Ishikawa (cell line): ENCODE measurements at regions not wholly inside any gene's neighbourhood (a gene's known extent, or its start where the extent isn't known, plus 50 kb on each side); places are given as distances from the start of the nearest gene placed in this dataset.

ENCODE experiments used
- CREB1 ChIP-seq: IDR thresholded peaks from 2 replicates; pipeline ENCODE4 v1.6.1; 2012; ENCODE audit warnings: low read depth
- EP300 ChIP-seq: IDR thresholded peaks from 2 replicates; pipeline ENCODE4 v1.6.1; 2012; ENCODE audit warnings: borderline replicate concordance
- MAX ChIP-seq: IDR thresholded peaks from 2 replicates; pipeline ENCODE4 v1.6.1; 2012
- RAD21 ChIP-seq: IDR thresholded peaks from 2 replicates; pipeline ENCODE4 v1.6.1; 2012; ENCODE audit warnings: low read depth
- REST ChIP-seq: IDR thresholded peaks from 2 replicates; pipeline ENCODE4 v1.6.1; 2012; ENCODE audit warnings: low read depth, mild to moderate bottlenecking
- TF ChIP-seq, protein P1 (sequence below): IDR thresholded peaks from 2 replicates; pipeline ENCODE4 v1.6.1; 2012

- TF ChIP-seq CREB1 (no peak), REST (no peak), RAD21 (no peak), MAX (no peak), EP300 (no peak)
- TF ChIP-seq, protein P1, sequence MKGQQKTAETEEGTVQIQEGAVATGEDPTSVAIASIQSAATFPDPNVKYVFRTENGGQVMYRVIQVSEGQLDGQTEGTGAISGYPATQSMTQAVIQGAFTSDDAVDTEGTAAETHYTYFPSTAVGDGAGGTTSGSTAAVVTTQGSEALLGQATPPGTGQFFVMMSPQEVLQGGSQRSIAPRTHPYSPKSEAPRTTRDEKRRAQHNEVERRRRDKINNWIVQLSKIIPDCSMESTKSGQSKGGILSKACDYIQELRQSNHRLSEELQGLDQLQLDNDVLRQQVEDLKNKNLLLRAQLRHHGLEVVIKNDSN: no peak
Measured at GRCh38 chr10:129388435-129388834, 78.6 kb upstream of the MGMT start.
